ENCODE measurements at regions not wholly inside any gene's neighbourhood (a gene's known extent, or its start where the extent isn't known, plus 50 kb on each side); places are given as distances from the start of the nearest gene placed in this dataset.

DNA sequence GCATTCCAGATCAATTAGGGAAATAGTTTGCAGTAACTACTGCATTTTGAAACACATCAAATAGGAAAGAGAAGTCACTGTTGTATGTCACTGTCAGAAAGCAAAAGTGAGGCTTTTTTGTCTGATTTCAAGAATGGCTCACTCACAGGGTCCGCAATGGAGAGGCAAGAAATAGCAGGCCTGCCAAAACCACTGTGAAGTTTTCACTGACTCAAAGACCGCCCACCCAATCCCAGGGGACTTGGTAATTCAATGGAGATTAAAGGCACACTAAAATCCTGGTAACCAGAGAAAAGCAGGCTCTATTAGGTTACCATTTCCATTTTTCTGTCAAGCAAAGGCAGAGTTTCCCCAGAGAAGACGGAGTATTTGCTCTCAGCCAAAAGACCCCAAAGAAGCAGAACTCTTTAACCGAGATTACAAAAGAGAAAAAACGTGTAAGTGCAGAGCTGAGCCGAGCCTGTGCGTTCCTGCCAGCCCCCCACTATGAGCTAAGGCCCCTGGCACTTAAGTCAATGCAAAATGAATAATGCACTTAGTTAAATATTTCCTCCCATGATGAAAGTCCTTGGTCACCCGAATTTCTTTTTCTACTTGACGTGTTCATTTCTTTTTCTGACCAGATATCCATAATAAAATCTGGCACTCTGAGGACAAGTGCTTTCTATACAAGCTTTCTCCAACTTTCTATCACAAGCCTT, 57.0 kb downstream of the FOXL1 start (continued):
- TF ChIP-seq GABPA (IDR thresholded peaks at IDR 0.05; ENCODE audit: low read depth) (no peak), SIN3A (IDR thresholded peaks at IDR 0.05; ENCODE audit: low read depth, low read length) (no peak), MAX (IDR thresholded peaks at IDR 0.05; ENCODE audit: low read depth, low read length) (no peak), PML (IDR thresholded peaks at IDR 0.05; ENCODE audit: low read length) (no peak)

- no peaks in the 10 kb centered on the region for H3K4me1 ChIP-seq (ENCODE audit: control insufficient read depth, insufficient read depth, low read length)
- H3K36me3 ChIP-seq (ENCODE audit: control insufficient read depth in 2 of 2, insufficient read depth in 2 of 2, low read length in 1 of 2): no peaks in the 10 kb centered on the region
- no peaks in the 10 kb centered on the region for H4K20me1 ChIP-seq (ENCODE audit: control insufficient read depth, insufficient read depth)
- no peaks in the 10 kb centered on the region for H3K79me2 ChIP-seq (ENCODE audit: control insufficient read depth, insufficient read depth, low read length)
- intact Hi-C loops (cut with micrococcal nuclease; ENCODE audit: unreplicated experiment): no loop called here
- H2AFZ ChIP-seq (ENCODE audit: control insufficient read depth, low read depth, low read length): no peak overlapping the region
- ChIA-PET RAD21 (ENCODE audit: unreplicated experiment) (no interaction called here), SMC1A (ENCODE audit: uncharacterized antibody, unreplicated experiment) (interaction anchor here (1.6 kb wide), 1 partner anchor 29 kb away, joined by 4 read pairs; no protein-coding TSS in a partner anchor), CTCF (no interaction called here), POLR2A (no interaction called here)
- no peaks in the 10 kb centered on the region; the same call in 2 of the 3 replicates for H3K9me3 ChIP-seq (replicated peaks; ENCODE audit: control insufficient read depth, insufficient read depth, low read length)
- H3K27me3 ChIP-seq (replicated peaks in 1 of 2; ENCODE audit: control insufficient read depth in 2 of 2, insufficient read depth in 2 of 2, low read length in 1 of 2): peaks cover 0 to 3% of the 10 kb centered on the region in 2 experiments; a peak in 3 of 4 replicates
- H3K9ac ChIP-seq (ENCODE audit: control insufficient read depth, insufficient read depth, low read length): no peak overlapping the region
- no peak overlapping the region for H3K4me3 ChIP-seq
- TF ChIP-seq PAX8 (IDR thresholded peaks at IDR 0.05) (no peak), PKNOX1 (IDR thresholded peaks at IDR 0.05) (no peak)
- BruUV-seq (replicated peaks): no TSS peak
- ATAC-seq (no peak), FAIRE-seq (no peak), DNase-seq (ENCODE audit: low read depth, low spot score) (no peak)
- 39% methylated on average over 12 of the region's 12 CpGs for WGBS (ENCODE audit: insufficient coverage, insufficient replicate concordance, low lambda C conversion rate, missing lambda C conversion rate)
- no peak overlapping the region for H3K27ac ChIP-seq (ENCODE audit: control insufficient read depth, insufficient read depth)
- no peak overlapping the region for H3K4me2 ChIP-seq (ENCODE audit: control insufficient read depth, insufficient read depth)
- in situ Hi-C loops (cut with MboI): no loop called here
Observed at GRCh38 chr16:86635926-86636325, 57.6 kb downstream of the FOXL1 start.
